ENCODE measurements at regions not wholly inside any gene's neighbourhood (a gene's known extent, or its start where the extent isn't known, plus 50 kb on each side); places are given as distances from the start of the nearest gene placed in this dataset.

- TF ChIP-seq CTCF (IDR thresholded peaks at IDR 0.05) (no peak), EZH2 (IDR thresholded peaks at IDR 0.05) (no peak), EZH2phosphoT487 (IDR thresholded peaks at IDR 0.05) (no peak)
Observed at GRCh38 chr11:116686866-116687265, 85.9 kb downstream of the BUD13 start.
